ENCODE measurements at regions not wholly inside any gene's neighbourhood (a gene's known extent, or its start where the extent isn't known, plus 50 kb on each side); places are given as distances from the start of the nearest gene placed in this dataset.

DNA sequence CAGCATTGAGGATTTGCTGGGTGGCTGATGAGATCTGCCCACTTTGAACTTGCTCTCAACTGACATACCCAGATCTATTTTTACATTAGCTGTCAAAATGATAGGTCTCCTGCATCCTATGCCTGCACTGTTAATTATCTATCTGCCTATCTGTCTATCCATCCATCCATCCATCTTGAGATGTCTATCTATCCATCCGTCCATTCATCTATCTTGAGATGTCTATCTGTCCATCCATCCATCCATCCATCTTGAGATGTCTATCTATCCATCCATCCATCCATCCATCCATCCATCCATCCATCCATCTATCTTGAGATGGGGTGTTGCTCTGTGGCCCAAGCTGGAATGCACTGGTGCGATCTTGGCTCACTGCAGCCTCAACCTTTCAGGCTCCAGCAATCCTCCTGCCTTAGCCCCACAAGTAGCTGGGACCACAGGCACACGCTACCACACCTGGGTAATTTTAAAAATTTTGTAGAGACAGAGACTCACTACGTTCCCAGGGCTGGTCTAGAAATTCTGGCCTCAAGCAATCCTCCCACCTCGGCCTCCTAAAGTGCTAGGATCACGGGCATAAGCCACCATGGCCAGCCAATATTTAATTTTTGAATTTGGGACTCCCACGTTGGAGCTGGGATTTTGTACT is 159.4 kb upstream of the NSMCE3 start:
- Histone ChIP-seq H3K27me3 (ENCODE audit: control insufficient read depth, insufficient read depth, low read length) (no peaks in the 10 kb centered on the region), H3K27ac (ENCODE audit: low read depth, low read length) (no peak overlapping the region), H3K9ac (ENCODE audit: low read length) (no peak overlapping the region), H3K36me3 (ENCODE audit: control insufficient read depth, insufficient read depth, low read length) (no peaks in the 10 kb centered on the region), H3K4me3 (ENCODE audit: low read depth, low read length) (no peak overlapping the region), H3K4me1 (ENCODE audit: control insufficient read depth, insufficient read depth, low read length) (no peaks in the 10 kb centered on the region; the same call in 1 of the 2 replicates), H3K9me3 (ENCODE audit: control insufficient read depth, insufficient read depth, low read depth, low read length) (no peaks in the 10 kb centered on the region)

DNA sequence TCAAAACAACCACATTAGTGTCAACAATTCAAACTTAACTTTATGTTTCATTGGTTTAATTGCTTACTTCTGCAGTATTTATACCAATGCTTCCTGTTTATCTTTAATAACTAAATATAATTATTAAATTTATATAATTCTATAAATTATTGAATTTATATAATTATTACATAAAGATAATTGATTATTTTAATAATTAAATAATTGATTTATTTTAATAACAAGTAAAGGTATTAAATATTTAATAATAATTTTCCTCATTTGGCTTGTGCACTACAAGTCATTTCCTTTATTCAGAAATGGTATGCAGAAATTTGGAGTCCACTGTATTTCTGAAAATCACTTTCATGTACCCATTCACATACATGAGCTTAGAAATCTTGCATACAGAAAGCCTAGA is 156.2 kb upstream of the NSMCE3 start:
- H3K36me3 ChIP-seq (ENCODE audit: control insufficient read depth, insufficient read depth, low read length) = no peaks in the 10 kb centered on the region
- no peak overlapping the region for H3K9ac ChIP-seq (ENCODE audit: low read length)
- no peaks in the 10 kb centered on the region; the same call in 1 of the 2 replicates for H3K4me1 ChIP-seq (ENCODE audit: control insufficient read depth, insufficient read depth, low read length)
- H3K9me3 ChIP-seq (ENCODE audit: control insufficient read depth, insufficient read depth, low read depth, low read length) = no peaks in the 10 kb centered on the region
- H3K27me3 ChIP-seq (ENCODE audit: control insufficient read depth, insufficient read depth, low read length) = no peaks in the 10 kb centered on the region
- H3K27ac ChIP-seq (ENCODE audit: low read depth, low read length) = no peak overlapping the region
- no peak overlapping the region for H3K4me3 ChIP-seq (ENCODE audit: low read depth, low read length)

DNA sequence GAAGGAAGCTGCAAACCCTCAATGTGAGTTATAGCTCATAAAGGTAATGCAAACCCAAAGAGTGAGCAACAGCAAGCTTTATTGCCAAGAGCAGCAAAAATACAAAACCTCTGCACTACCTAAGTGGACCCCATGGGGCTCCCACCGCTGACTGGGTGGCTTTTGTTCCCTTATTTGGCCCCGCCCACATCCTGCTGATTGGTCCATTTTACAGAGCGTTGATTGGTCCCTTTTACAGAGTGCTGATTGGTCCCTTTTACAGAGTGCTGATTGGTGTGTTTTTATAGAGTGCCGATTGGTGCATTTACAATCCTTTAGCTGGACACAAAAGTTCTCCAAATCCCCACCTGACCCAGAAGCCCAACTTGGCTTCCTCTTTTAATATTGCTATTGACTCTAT is 154.5 kb upstream of the NSMCE3 start:
- Histone ChIP-seq H3K27me3 (ENCODE audit: control insufficient read depth, insufficient read depth, low read length) (no peaks in the 10 kb centered on the region), H3K4me3 (ENCODE audit: low read depth, low read length) (no peak overlapping the region), H3K36me3 (ENCODE audit: control insufficient read depth, insufficient read depth, low read length) (no peaks in the 10 kb centered on the region), H3K9ac (ENCODE audit: low read length) (no peak overlapping the region), H3K27ac (ENCODE audit: low read depth, low read length) (no peak overlapping the region), H3K9me3 (ENCODE audit: control insufficient read depth, insufficient read depth, low read depth, low read length) (no peaks in the 10 kb centered on the region), H3K4me1 (ENCODE audit: control insufficient read depth, insufficient read depth, low read length) (peaks cover 10% of the 10 kb centered on the region)

DNA sequence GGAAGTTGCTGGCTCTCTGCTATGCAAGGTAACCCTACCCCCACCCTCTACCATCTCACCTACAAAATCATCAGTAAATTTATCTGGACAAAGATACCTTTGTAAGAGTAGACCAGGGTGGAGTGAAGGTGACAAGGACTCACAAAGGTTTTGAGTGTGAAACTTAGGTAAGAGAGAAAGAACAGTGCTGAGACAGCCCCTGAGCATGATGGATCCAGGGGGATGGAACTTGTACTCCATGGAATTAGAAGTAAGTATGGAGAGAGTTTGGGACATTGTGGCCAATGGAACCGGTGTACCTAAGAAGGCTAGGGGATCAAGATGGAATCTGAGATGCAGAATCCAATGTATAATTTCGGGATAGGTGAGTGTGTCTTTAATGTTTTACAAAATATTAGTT is 153.0 kb upstream of the NSMCE3 start:
- Histone ChIP-seq H3K27me3 (ENCODE audit: control insufficient read depth, insufficient read depth, low read length) (no peaks in the 10 kb centered on the region), H3K9me3 (ENCODE audit: control insufficient read depth, insufficient read depth, low read depth, low read length) (no peaks in the 10 kb centered on the region), H3K4me3 (ENCODE audit: low read depth, low read length) (no peak overlapping the region)

DNA sequence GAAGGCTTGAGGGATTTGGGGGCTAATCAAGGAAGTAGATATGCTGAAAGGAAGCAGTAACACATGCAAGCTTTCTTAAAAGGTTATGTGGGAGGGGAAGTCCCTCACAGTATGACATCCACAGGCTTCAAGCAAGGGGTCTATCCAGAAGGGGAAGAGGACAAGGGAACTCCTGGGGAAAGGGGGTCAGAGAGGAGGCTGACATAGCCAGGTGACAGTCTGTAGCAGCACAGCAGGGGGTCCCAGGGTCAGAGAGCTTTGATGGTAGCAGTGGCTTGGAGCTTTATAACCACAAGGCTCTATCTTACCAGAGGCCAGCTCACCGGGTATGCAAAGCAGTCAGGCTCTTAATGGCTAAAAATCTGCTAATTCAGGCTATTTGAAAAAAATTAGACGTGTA is 150.6 kb upstream of the NSMCE3 start:
- Histone ChIP-seq H3K4me3 (ENCODE audit: low read depth, low read length) (no peak overlapping the region), H3K9ac (ENCODE audit: low read length) (no peak overlapping the region), H3K9me3 (ENCODE audit: control insufficient read depth, insufficient read depth, low read depth, low read length) (no peaks in the 10 kb centered on the region), H3K27ac (ENCODE audit: low read depth, low read length) (no peak overlapping the region), H3K4me1 (ENCODE audit: control insufficient read depth, insufficient read depth, low read length) (peaks cover 10% of the 10 kb centered on the region), H3K27me3 (ENCODE audit: control insufficient read depth, insufficient read depth, low read length) (no peaks in the 10 kb centered on the region), H3K36me3 (ENCODE audit: control insufficient read depth, insufficient read depth, low read length) (no peaks in the 10 kb centered on the region)

More for the DNA sequence above, 153.0 kb upstream of the NSMCE3 start:
- Histone ChIP-seq H3K27ac (ENCODE audit: low read depth, low read length) (no peak overlapping the region), H3K36me3 (ENCODE audit: control insufficient read depth, insufficient read depth, low read length) (no peaks in the 10 kb centered on the region), H3K4me1 (ENCODE audit: control insufficient read depth, insufficient read depth, low read length) (peaks cover 10% of the 10 kb centered on the region), H3K9ac (ENCODE audit: low read length) (no peak overlapping the region)

DNA sequence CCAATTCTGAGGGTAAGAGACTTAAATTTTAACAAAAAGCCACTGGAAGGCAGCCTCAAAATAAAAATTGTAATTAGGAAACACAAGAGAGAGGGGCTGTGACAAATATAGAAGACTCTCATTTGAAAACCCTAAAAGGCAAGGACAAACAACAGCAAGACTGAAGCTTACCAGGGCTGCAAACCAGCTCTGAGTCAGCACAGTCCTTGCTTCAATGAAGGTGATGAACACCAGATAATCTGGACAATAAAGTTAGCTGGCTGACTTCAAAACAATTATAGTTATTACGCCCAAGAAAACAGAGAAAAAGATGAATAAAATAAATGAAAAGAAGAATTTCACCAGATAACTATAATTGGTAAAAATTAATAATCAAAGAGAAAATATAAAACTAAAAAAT is 149.3 kb upstream of the NSMCE3 start:
- Histone ChIP-seq H3K4me3 (ENCODE audit: low read depth, low read length) (no peak overlapping the region), H3K4me1 (ENCODE audit: control insufficient read depth, insufficient read depth, low read length) (peaks cover 10% of the 10 kb centered on the region), H3K27me3 (ENCODE audit: control insufficient read depth, insufficient read depth, low read length) (no peaks in the 10 kb centered on the region), H3K36me3 (ENCODE audit: control insufficient read depth, insufficient read depth, low read length) (no peaks in the 10 kb centered on the region), H3K9ac (ENCODE audit: low read length) (no peak overlapping the region), H3K27ac (ENCODE audit: low read depth, low read length) (no peak overlapping the region), H3K9me3 (ENCODE audit: control insufficient read depth, insufficient read depth, low read depth, low read length) (no peaks in the 10 kb centered on the region)

DNA sequence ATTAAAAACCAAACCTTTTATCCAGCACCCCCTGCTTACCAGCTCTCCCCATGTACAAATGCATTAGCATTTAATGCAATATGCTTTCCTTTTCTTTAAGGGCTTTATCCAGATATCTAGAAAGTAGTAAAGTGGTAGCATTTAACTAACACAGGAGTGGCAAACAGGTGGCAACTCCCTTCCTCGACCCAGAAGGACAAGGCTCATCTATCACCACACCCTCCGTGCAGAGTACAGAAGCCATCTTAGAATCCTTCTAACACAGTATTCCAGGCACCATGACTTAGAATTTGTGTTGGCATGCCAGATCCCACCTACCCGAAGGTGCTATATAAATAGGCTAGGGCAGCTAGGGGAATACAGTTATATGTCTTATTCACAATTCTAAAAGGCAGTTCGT is 148.6 kb upstream of the NSMCE3 start:
- H3K9ac ChIP-seq (ENCODE audit: low read length) = no peak overlapping the region
- no peaks in the 10 kb centered on the region for H3K9me3 ChIP-seq (ENCODE audit: control insufficient read depth, insufficient read depth, low read depth, low read length)
- no peak overlapping the region for H3K4me3 ChIP-seq (ENCODE audit: low read depth, low read length)
- no peak overlapping the region for H3K27ac ChIP-seq (ENCODE audit: low read depth, low read length)
- peaks cover 10% of the 10 kb centered on the region for H3K4me1 ChIP-seq (ENCODE audit: control insufficient read depth, insufficient read depth, low read length)
- H3K27me3 ChIP-seq (ENCODE audit: control insufficient read depth, insufficient read depth, low read length) = no peaks in the 10 kb centered on the region
- no peaks in the 10 kb centered on the region for H3K36me3 ChIP-seq (ENCODE audit: control insufficient read depth, insufficient read depth, low read length)

DNA sequence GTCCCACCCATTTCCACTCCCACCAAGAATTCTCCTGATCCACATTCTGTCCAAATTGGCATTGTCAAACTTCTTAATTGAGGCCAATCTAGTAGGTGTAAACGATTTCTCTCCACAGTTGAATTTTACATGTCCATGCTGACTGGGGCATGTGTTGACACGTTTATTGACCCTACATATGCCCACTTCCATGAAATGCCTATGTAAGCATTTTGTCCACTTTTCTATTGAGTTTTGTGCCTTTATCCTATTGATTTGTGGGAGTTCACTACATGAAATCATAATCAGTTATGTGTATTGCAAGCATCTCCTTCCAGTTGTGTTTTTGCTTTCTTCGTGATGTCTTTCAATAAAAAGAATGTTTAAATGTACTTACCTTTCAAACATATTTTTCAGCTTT is 141.7 kb upstream of the NSMCE3 start:
- Histone ChIP-seq H3K4me3 (ENCODE audit: low read depth, low read length) (no peak overlapping the region), H3K27me3 (ENCODE audit: control insufficient read depth, insufficient read depth, low read length) (no peaks in the 10 kb centered on the region), H3K9ac (ENCODE audit: low read length) (no peak overlapping the region), H3K36me3 (ENCODE audit: control insufficient read depth, insufficient read depth, low read length) (no peaks in the 10 kb centered on the region), H3K4me1 (ENCODE audit: control insufficient read depth, insufficient read depth, low read length) (0 out of 2 replicates have a peak, but pooled peaks cover 10% of the 10 kb centered on the region), H3K27ac (ENCODE audit: low read depth, low read length) (no peak overlapping the region), H3K9me3 (ENCODE audit: control insufficient read depth, insufficient read depth, low read depth, low read length) (no peaks in the 10 kb centered on the region)

DNA sequence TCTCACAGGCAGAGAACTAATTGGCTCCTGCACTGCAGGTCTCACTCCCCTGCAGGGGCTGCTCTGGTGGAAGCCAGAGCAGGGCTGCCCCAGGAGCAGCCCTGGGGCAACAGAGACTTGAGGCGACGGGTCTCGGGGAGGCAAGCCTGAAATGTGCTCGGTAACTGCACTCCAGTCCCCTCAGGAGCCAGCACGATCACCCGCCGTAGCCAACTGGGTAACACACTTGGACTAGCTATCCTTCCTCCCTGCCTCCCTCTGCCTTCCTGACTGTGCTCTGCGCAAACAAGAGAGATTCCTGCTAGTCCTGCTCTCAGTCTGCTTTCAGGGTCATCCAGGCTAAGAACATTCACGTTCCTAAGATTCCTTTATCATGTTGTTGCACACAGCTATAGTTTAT is 140.7 kb upstream of the NSMCE3 start:
- Histone ChIP-seq H3K27ac (ENCODE audit: low read depth, low read length) (no peak overlapping the region), H3K9me3 (ENCODE audit: control insufficient read depth, insufficient read depth, low read depth, low read length) (no peaks in the 10 kb centered on the region), H3K4me1 (ENCODE audit: control insufficient read depth, insufficient read depth, low read length) (0 out of 2 replicates have a peak, but pooled peaks cover 10% of the 10 kb centered on the region), H3K36me3 (ENCODE audit: control insufficient read depth, insufficient read depth, low read length) (no peaks in the 10 kb centered on the region), H3K27me3 (ENCODE audit: control insufficient read depth, insufficient read depth, low read length) (no peaks in the 10 kb centered on the region), H3K9ac (ENCODE audit: low read length) (no peak overlapping the region), H3K4me3 (ENCODE audit: low read depth, low read length) (no peak overlapping the region)

DNA sequence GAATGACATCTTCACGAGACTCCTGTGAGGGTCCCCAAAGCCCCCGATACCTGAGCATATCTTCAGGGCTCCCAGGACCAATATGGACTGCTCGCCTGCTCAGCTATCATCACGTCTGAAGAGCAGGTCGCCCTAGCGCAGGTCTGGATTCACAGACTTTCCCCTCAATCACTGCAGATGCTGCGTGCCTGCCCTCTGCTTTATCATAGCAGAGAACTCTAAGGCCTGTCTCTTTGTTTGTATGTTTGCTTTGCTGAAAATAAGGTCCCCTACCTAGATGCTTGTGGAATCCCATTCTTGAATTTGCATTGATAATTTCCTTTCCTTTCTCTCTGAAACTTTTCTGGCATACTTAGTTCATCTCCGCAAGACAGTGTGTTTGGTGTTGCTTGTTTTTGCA is 140.3 kb upstream of the NSMCE3 start:
- no peak overlapping the region for H3K4me3 ChIP-seq (ENCODE audit: low read depth, low read length)
- no peaks in the 10 kb centered on the region for H3K36me3 ChIP-seq (ENCODE audit: control insufficient read depth, insufficient read depth, low read length)
- H3K27me3 ChIP-seq (ENCODE audit: control insufficient read depth, insufficient read depth, low read length) = no peaks in the 10 kb centered on the region
- no peak overlapping the region for H3K27ac ChIP-seq (ENCODE audit: low read depth, low read length)
- no peak overlapping the region for H3K9ac ChIP-seq (ENCODE audit: low read length)
- H3K9me3 ChIP-seq (ENCODE audit: control insufficient read depth, insufficient read depth, low read depth, low read length) = no peaks in the 10 kb centered on the region
- H3K4me1 ChIP-seq (ENCODE audit: control insufficient read depth, insufficient read depth, low read length) = 0 out of 2 replicates have a peak, but pooled peaks cover 10% of the 10 kb centered on the region

DNA sequence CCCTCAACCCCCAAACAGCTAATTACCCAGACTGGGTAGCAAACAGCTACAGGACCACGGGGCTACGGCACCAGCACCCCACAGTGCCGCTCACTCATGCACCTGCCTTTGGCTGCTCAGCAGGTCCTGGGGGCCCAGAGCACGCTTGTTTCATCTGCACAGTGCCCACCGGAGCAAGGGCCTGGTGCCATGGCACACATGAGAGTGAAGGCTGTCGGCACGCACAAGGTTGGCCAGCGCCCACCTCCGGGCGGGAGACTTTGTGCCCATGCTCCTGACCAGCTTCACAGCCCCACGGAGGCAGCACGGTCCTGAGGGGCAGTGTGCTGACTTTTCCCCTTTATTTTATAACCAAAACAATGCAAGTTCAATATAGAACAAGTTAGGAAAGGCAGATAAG is 135.9 kb upstream of the NSMCE3 start:
- Histone ChIP-seq H3K4me1 (ENCODE audit: control insufficient read depth, insufficient read depth, low read length) (peaks cover 21% of the 10 kb centered on the region; the same call in 1 of the 2 replicates), H3K9me3 (ENCODE audit: control insufficient read depth, insufficient read depth, low read depth, low read length) (no peaks in the 10 kb centered on the region), H3K4me3 (ENCODE audit: low read depth, low read length) (no peak overlapping the region), H3K36me3 (ENCODE audit: control insufficient read depth, insufficient read depth, low read length) (no peaks in the 10 kb centered on the region), H3K9ac (ENCODE audit: low read length) (no peak overlapping the region), H3K27ac (ENCODE audit: low read depth, low read length) (no peak overlapping the region), H3K27me3 (ENCODE audit: control insufficient read depth, insufficient read depth, low read length) (no peaks in the 10 kb centered on the region)

All from HUES6 (cell line).